HG03354 (cell line): ENCODE measurements at regions not wholly inside any gene's neighbourhood (a gene's known extent, or its start where the extent isn't known, plus 50 kb on each side); places are given as distances from the start of the nearest gene placed in this dataset.
A peak's percentile ranks its signal among the peaks of the same experiment; 100 is the strongest.

Experiments
- ATAC-seq: cut with Tn5 transposase; IDR thresholded peaks from one replicate; pipeline ENCODE4 v1.9.1; 2021; ENCODE audit warnings: mild to moderate bottlenecking; ENCODE audit not compliant: unreplicated experiment, poor library complexity, severe bottlenecking

DNA sequence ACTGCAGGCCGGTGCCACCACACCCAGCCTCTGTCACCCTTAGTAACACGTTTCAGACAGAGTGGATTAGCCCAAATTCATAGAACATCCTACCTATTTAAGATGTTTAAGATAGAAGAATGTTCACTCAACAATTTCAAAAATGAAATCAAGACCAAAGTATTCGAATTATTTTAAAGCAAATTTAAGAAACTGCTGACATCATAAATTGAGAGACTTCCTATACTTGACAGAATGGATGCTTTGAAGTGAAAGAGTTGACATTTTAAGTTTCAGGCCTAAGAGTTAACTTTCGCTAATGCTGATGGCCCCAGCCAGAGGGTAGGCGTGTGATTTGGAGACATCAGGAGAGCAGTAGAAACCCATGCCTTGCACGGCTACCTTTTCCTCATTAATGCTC, 271.9 kb downstream of the SS18 start:
- ATAC-seq: no peak

DNA sequence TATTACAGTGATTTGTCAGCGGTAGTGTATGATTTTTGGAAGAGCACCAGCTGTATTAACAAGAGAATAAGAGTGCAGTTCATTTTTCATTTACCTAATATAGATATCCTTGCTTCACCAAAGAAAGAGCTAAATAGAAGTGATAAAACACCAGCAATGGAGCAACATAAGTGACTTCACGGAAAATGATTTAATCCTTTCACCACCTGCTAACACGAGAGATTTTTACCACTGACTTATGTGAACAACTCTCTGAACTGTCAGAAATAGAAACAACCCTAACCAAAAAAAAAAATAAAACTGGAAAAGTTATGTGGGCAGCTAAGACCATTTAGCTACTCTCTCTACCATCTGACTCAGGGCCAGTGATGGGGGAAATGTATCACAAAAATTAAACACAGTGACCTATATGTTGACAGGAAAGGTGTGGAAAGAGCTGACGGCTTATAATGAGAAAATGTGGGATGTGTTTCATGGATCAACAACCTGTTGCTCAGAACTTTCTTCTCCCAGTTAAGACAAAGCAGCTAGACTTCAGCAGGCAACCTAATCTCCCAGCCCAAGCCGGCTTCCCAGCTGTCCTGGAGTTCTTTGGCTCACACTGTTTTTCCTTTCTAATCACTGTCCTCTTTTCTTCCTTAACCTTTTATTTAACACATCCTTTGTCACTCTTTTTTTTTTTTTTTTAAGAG, 272.7 kb downstream of the SS18 start:
- no peak for ATAC-seq

DNA sequence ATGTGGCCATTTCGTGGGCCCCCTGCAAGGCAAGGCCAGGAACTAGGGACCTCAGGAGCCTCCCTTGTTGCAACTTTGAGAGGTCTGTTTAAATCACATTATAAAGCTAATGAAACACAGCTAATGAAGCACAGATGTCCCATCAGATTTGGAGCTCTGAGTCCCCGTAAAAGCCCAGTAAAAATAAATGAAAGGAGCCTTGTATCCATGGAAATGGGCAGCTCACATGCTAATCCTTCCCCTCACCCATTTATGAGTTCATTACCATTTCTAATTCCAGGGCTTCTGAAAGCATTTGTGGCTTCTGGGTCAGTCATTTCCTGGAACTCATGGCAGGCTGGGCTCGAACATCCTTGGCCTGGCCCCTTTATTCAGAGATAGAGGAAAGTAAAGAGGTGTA, 274.8 kb downstream of the SS18 start:
- ATAC-seq: no peak

DNA sequence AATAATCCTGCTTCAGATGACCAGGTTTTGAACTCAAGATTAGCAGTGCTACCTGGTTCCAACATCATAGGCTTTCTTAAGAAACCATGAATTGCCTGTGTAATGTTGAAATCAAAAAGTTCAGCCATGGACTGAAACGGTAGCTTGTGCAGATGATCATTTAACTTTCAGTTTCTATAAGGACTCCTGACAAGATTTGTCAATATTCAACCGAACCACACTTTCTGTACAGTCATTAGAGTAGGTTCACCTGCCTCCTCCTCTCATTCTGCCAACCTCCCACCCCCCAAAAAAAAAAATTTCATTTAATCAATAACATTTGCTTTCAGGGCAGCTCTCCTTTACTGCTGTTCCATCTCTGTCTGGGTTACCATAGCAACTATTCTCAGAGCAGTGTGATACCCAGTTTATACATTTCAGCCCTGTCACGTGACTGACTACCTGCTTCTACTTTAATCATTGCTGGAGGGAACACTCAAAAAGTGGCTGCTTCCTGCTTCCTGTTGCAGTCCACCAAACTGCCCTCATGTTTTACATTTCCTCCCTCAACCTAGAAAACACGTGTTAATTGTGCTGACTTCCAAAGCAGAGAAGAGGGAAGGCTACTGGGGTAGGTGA, 275.5 kb downstream of the SS18 start:
- ATAC-seq: peak; percentile 96

DNA sequence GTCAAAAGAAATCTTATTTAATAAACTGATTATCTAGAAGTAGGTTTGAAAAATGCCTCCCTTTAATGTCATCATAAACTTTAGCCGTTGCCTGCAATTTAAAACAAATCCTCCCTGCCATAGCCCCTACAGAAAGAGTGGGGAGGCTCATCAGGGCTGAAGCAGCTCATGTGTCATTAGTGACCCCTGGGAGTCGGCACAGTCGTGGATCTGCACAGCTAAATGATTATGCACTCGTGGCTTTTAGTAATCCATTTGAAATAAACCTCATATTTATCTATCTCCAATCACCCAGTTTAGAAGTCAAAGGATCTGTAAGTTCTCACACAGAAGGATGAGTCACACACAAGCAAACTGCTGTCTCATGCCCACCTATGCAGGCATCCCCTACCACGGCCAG, 277.3 kb downstream of the SS18 start:
- no peak for ATAC-seq

DNA sequence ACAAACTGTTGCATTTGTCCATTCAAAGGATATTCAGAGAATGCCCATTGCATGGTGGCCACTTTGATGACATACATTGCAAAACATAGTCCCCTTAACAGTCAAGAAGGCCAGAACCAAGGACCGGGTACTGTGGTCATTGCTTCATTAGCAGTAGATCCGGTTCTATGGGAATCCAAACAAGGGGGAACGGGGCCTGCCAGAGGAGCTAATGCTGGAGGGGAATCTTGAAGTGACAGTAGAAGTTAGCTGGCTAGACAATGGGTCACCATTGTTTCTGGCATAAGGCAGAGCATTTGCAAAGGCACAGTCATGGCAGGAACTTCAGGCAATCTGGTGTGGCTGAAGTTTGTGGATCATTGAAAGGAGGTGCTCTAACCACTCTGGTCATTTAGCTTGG, 279.7 kb downstream of the SS18 start:
- no peak for ATAC-seq

DNA sequence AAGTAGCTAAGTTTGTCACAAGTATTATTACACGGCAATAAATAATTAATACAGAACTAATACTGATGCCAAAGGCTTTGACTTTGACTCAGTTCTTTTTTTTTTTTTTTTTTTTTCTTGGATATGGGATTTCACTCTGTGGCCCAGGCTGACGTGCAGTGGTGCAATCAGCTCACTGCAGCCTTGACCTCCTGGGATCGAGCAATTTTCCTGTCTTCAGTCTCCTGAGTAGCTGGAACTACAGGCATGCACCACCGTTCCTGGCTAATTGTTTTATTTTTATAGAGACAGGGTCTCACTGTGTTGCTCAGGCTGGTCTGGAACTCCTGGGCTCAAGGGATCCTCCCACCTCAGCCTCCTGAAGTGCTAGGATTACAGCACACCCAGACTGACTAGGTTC, 284.5 kb downstream of the SS18 start:
- no peak for ATAC-seq

DNA sequence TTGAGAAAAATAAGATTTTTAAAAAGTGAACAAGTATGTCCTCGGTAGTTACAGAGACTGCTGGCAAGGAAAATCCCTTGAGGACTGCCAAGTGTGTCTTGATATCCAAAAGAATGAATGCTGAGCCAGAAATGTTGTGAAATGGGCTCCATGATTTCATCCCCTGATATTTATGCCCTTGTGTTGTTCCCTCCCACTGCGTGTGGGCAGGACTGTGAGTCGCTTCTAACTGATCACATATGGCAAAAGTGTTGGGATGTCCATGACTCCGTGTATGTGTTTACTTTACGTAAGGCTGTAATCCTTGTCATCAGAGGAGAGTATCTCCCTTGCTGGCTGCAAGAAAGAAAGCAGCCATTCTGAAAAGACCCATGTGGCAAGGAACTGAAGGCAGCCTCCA, 285.1 kb downstream of the SS18 start:
- ATAC-seq: no peak

DNA sequence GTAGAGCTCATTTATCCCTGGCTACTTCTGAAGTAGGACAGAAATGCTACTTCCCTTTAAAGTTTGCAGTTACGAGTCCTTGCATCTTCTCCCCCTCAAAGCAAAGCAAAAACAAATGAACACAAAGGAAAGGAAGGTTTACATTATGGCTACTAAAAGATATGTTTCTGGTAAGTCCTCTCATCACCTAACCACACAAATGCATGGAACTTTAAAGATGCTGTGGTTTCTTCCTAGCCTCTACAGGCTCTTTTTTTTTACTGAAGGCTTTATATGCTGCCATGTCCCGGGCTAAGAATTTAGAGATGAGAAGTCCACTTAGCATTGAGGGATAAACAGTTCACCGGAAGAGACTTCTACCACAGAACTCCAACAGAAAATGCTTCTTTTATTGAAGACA, 291.2 kb downstream of the SS18 start:
- no peak for ATAC-seq

DNA sequence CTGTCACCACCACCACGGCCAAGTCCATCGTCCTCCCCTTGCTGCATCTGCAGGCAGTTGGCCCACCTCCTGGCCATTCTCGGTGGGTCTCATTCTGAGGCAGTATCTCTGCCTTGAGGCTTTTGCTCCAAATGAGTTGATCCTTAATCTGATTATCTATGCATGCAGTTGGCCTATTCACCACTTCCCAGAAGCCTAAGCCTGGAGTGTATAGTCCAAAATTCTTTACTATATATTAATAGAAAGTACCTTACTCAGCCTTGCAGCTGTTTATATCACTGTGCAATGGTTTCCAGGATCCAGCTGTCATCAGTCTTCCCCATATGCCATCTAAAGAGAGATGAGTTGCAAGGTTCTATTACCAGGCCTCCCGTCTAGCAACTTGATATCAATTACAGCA, 292.4 kb downstream of the SS18 start:
- ATAC-seq: no peak

DNA sequence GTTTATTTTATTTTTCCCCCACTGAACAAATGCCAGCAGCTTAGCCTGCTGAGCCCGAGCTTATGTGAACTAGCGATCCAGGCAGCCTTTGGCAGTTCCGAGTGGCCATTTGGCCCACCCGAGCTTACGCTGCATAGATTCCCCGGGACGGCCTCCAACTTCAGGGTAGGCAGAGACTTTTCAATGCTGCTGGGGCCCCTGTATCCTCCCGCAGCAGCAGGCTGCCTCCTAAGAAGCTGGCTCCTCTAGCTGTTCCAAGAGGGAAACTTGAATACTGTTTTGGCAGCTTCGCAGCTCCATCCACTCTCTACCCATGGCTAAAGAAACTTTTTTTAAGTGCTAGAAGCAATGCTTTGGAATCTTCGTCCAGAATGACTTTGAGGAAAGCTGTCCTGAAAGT, 295.2 kb downstream of the SS18 start:
- no peak for ATAC-seq

DNA sequence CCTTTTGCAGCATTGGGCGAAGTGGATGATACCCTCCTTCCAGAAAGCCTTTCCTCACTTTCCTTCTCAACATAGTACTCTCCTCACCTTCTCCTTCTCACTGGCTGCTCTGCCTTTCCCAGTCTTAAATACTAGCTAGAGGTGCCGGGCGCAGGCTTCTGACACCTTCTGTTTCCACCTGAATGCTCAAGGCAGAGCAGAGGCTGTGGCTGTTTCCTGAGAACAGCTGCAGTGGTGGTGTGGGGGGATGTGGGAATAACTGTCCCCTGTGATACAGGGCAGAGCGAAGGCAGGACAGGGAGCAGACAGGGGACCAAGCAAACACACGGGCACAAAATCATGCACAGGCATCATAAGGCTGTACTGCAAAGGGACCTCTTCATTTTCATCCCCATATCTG, 303.1 kb downstream of the SS18 start:
- ATAC-seq: no peak

DNA sequence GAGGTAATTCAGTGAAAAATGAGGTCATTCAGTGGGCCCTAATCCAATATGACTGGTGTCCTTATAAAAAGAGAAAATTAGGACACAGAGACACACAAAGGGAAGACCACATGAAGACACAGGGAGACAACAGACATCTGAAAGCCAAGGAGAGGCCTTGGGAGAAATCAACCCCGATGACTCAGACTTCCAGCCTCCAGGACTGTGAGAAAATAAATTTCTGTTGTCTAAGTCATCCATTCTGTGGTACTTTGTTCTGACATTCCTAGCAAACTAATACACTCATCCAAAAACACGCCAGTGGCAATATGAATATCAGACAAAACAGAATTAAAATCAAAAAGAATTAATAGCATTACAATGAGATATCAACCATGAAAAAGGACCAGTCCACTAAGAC, 303.7 kb downstream of the SS18 start:
- ATAC-seq: no peak

DNA sequence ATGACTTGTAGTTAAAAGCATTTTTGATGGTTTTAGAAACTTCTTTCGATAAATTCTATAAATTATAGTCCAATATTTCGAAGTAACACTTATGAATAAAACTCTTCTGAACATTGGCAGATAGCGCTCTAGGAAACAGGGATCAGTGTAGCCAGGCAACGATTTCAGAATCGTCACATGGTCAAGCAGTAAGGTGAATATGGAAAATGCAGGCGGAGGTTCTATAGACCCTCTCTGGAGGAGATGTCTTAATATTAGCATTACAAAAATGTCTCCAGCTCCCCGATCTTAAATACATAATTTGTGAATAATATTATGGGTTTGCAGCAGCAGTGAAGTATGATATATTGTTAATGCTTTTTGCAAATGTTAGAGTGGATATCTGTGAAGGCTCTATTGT, 310.3 kb downstream of the SS18 start:
- ATAC-seq: no peak

DNA sequence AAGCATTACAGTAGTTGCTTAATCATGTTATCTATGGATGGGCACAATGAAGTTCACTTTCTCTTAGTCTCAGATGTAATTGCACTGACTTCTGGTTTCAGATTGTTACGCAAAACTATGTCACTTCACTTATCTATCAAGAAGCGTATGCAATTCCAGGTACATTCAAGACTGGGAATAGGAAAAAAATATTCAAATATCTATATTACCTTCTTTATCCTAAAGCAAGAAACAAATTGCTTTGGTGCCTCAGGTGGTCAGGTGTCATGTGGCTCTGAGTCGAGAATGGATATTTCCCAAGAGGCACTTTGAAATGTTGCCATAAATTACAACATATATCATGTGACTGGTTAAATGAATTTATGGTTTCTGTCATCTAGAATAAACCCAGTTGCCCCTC, 318.6 kb downstream of the SS18 start:
- no peak for ATAC-seq

DNA sequence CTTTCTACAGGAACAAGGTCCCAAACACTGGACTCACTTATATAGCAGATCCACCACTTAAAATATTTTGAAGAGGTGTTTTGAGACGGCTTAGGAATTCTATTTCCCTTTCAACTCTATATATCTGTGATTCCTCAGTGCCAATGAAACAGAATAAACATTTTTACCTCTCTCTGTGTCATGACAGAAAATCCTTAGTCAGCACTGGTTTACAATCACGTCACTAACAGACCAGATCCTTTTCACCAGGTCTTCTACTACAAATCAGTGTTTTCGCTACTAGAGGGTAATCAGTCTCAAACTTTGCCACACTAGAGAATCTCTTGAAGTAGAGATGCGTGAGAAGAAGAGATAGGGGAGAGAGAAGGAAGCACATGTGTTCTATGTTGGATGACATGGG, 325.6 kb downstream of the SS18 start:
- no peak for ATAC-seq

DNA sequence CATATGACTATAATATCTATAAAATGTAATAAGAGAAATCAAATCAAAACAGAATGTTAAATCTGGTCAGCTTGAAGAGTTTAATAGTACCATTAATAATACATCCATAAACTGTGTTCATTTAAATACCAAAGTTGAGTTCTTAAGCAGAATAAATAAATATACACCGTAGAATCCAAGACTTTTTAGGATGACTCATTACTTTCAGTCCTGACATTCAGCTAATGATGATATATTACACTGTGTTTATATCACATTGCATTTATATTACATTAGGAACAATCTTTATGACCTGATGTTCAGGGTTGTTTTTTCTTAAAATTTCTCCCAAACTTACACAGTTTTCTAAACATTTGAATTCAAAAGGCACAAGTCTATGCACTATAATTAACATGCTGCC, 331.3 kb downstream of the SS18 start:
- no peak for ATAC-seq

DNA sequence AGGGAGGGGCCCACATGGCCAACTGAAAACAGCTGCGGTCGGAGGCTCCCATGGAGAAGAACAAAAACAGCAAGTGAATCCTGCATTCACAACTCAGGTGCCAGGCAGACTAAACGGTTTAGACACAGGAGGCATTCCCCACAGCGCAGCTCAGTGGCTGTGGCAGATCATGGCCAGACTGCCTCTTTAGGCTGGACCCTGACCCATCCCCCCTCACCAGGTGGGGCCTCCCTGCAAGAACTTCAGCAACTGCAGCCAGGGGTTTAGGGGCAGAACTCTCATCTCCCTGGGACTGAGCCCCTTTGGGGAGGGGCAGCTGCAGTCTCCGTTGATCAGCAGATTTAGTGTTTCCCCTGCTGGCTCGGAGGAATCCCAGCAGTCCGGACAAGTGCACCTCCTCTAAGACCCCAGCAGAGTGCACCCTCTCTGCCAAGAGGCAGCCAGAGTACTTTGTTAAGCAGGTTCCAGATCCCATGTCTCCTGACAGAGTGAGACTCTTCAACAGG, 346.7 kb downstream of the SS18 start:
- ATAC-seq: no peak

DNA sequence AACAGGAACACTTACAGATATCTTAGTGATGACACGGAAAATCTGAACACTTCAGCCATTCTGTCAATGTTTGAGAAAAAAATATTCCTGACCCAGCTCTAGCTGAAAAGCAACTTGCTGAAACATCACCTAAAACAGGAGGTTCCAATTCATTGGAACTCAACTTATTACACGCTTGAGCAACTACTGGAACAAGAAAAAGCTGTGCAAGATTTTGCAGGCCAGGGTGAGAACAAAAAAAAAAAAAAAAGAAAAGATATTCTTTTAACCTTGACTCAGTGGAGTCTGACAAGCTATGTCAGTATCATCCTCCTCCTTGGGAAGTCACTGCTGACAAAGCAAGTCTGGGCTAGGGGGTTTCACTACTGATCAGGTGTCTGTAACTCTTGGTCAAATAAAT, 351.0 kb downstream of the SS18 start:
- no peak for ATAC-seq

DNA sequence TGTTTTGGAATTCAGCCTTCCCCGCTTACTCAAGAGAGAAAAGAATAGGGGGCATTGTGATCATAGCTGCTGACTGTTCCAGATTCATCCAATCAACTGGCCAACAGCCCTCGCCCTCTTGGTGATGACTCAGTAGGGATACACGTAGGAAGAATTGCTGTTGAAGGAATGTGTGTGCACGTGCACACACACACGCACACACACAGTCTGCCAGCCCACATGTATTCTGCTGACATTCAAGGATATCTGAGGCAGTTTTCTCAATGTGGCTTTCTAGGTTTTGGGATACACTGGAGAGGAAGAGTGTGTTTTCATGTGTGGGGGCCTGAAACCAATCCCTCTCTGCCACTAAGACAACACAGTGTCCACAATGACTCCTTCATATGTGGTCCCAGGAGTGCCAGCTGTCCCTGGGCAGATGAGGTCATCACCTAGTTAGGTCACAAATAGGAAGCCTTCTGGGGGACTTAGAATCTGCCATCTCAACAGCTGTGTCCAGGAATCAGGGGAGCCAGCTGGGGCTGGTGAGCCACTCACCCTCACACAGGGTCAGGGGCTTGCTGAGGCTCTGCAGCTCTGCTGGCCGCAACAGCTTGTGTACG, 352.6 kb downstream of the SS18 start:
- no peak for ATAC-seq

DNA sequence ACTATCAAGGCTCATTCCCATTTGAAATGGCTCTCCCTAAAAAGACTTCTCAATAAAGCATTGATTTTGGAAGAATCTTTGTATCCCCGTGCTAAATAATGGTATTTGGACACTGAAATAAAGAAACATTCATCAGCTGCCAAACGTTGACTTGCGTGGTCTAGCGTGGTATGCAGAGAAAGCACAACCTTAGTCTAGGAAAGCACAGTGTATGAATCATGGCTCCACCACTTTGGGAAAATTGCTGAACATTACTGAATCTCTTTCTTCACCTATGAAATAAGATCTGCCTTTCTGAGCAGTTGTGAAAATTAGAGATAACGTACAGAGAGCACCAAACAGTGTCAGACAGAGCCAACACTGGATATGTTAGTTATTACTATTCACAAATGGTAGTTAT, 353.9 kb downstream of the SS18 start:
- no peak for ATAC-seq
